IMR-90 (cell line): ENCODE measurements at regions not wholly inside any gene's neighbourhood (a gene's known extent, or its start where the extent isn't known, plus 50 kb on each side); places are given as distances from the start of the nearest gene placed in this dataset.

Experiments used
- ATAC-seq: fragments of 200-7000 bp; cut with Tn5 transposase; 2 replicates; pipeline ENCODE4 v1.9.1; 2020; ENCODE audit warnings: low read depth, mild to moderate bottlenecking, moderate library complexity
- BruUV-seq: library from RNA; stranded (reverse); fragments of 400-500 nt; replicated peaks from 2 replicates; lab custom pipeline; 2021; lab: Mats Ljungman, UMichigan
- CTCF ChIA-PET: fragments of 300-600 bp; formaldehyde crosslinking; extraction: SDS; loops from one replicate; lab custom pipeline; 2021; ENCODE audit warnings: antibody characterized with exemption; lab: Yijun Ruan, JAX
- POLR2A ChIA-PET: fragments of 300-600 bp; sonication (Branson Sonifier 250); formaldehyde crosslinking; loops from one replicate; lab custom pipeline; 2022; ENCODE audit warnings: antibody characterized with exemption; ENCODE audit not compliant: unreplicated experiment; lab: Charles Lee
- DNase-seq: peaks from one replicate; pipeline ENCODE4 v3.0.0; 2013
- H2AFZ ChIP-seq: replicated peaks from 2 replicates; pipeline ENCODE3; 2013; ENCODE audit warnings: low read length, mild to moderate bottlenecking; ENCODE audit not compliant: poor library complexity
- H2AK5ac ChIP-seq: 2 replicates; pipeline ENCODE4 v1.6.1; 2013; ENCODE audit warnings: low read depth, low read length, inconsistent platforms
- H2AK9ac ChIP-seq: replicated peaks from 2 replicates; pipeline ENCODE3; 2013; ENCODE audit warnings: mild to moderate bottlenecking, low read depth, low read length, moderate library complexity; ENCODE audit not compliant: poor library complexity
- H2BK120ac ChIP-seq: 2 replicates; pipeline ENCODE4 v1.6.1; 2013; ENCODE audit warnings: low read depth, low read length, inconsistent platforms
- H2BK15ac ChIP-seq: 3 replicates; pipeline ENCODE4 v1.6.1; 2013; ENCODE audit warnings: low read depth, low read length, inconsistent platforms
- H2BK20ac ChIP-seq: 2 replicates; pipeline ENCODE4 v1.6.1; 2013; ENCODE audit warnings: low read depth, mild to moderate bottlenecking, inconsistent platforms, low read length, moderate library complexity
- H2BK5ac ChIP-seq: 2 replicates; pipeline ENCODE4 v1.6.1; 2013; ENCODE audit warnings: mild to moderate bottlenecking, low read depth, low read length, inconsistent platforms; ENCODE audit not compliant: poor library complexity, severe bottlenecking
- H3K14ac ChIP-seq: replicated peaks from 2 replicates; pipeline ENCODE4 v1.6.1; 2013; ENCODE audit warnings: low read depth, low read length, inconsistent platforms
- H3K18ac ChIP-seq: 2 replicates; pipeline ENCODE4 v1.6.1; 2013; ENCODE audit warnings: low read depth, low read length, control low read depth
- H3K23ac ChIP-seq: 2 replicates; pipeline ENCODE4 v1.6.1; 2013; ENCODE audit warnings: low read depth, low read length, inconsistent platforms
- H3K27ac ChIP-seq: 2 replicates; pipeline ENCODE4 v1.5.1; 2013; ENCODE audit warnings: mild to moderate bottlenecking, control low read depth, low read length; ENCODE audit not compliant: insufficient read depth
- H3K27me3 ChIP-seq: 2 replicates; pipeline ENCODE4 v1.6.1; 2013; ENCODE audit warnings: low read length; ENCODE audit not compliant: control insufficient read depth, insufficient read depth
- H3K36me3 ChIP-seq: 2 replicates; pipeline ENCODE4 v1.6.1; 2013; ENCODE audit warnings: low read length, mixed read lengths; ENCODE audit not compliant: control insufficient read depth, insufficient read depth
- H3K4ac ChIP-seq: 2 replicates; pipeline ENCODE4 v1.6.1; 2013; ENCODE audit warnings: low read depth, low read length, inconsistent platforms
- H3K4me1 ChIP-seq: 2 replicates; pipeline ENCODE4 v1.6.1; 2013; ENCODE audit warnings: low read length, mixed read lengths; ENCODE audit not compliant: control insufficient read depth, insufficient read depth
- H3K4me2 ChIP-seq: 2 replicates; pipeline ENCODE4 v1.6.1; 2013; ENCODE audit warnings: low read depth, mild to moderate bottlenecking, control low read depth, low read length, moderate library complexity
- H3K4me3 ChIP-seq: 2 replicates; pipeline ENCODE4 v1.5.1; 2013; ENCODE audit warnings: low read depth, mild to moderate bottlenecking, control low read depth, low read length, moderate library complexity; ENCODE audit not compliant: insufficient read depth
- H3K56ac ChIP-seq: 2 replicates; pipeline ENCODE4 v1.6.1; 2013; ENCODE audit warnings: low read length, inconsistent platforms; ENCODE audit not compliant: insufficient read depth; ENCODE audit errors: extremely low read depth
- H3K79me1 ChIP-seq, 2 experiments: 2 replicates each; pipeline ENCODE4 v1.6.1; 2013; ENCODE audit warnings: low read length in 2 of 2, inconsistent platforms in 1 of 2, low read depth in 1 of 2
- H3K9ac ChIP-seq: 2 replicates; pipeline ENCODE4 v1.6.1; 2013; ENCODE audit warnings: low read depth, low read length, control low read depth
- H3K9me1 ChIP-seq: 2 replicates; pipeline ENCODE4 v1.6.1; 2013; ENCODE audit warnings: low read length, inconsistent platforms; ENCODE audit not compliant: insufficient read depth
- H3K9me3 ChIP-seq: 2 replicates; pipeline ENCODE4 v1.6.1; 2013; ENCODE audit warnings: low read length; ENCODE audit not compliant: control insufficient read depth, insufficient read depth
- H4K20me1 ChIP-seq: 2 replicates; pipeline ENCODE4 v1.6.1; 2013; ENCODE audit warnings: low read length, inconsistent platforms; ENCODE audit not compliant: insufficient read depth
- H4K5ac ChIP-seq: 2 replicates; pipeline ENCODE4 v1.6.1; 2013; ENCODE audit warnings: mild to moderate bottlenecking, low read depth, low read length, control low read depth
- H4K8ac ChIP-seq, 2 experiments: 2 replicates each; pipeline ENCODE4 v1.6.1; 2013; ENCODE audit warnings: low read depth in 2 of 2, low read length in 2 of 2, control low read depth in 1 of 2, inconsistent platforms in 1 of 2
- H4K91ac ChIP-seq: 2 replicates; pipeline ENCODE4 v1.6.1; 2013; ENCODE audit warnings: low read depth, low read length, inconsistent platforms; ENCODE audit not compliant: insufficient read depth
- BHLHE40 ChIP-seq: fragments of 150-350 bp; IDR thresholded peaks from 2 replicates; pipeline ENCODE4 v1.6.1; 2016; ENCODE audit warnings: mild to moderate bottlenecking, low read depth, low read length
- CEBPB ChIP-seq: IDR thresholded peaks from 2 replicates; pipeline ENCODE4 v1.6.1; 2012; ENCODE audit warnings: low read depth, low read length, improper control_type of control experiment
- CHD1 ChIP-seq: IDR thresholded peaks from 2 replicates; pipeline ENCODE4 v1.6.1; 2012; ENCODE audit warnings: low read depth, low read length, improper control_type of control experiment
- CTCF ChIP-seq: conservative IDR thresholded peaks from 2 replicates; pipeline ENCODE4 v1.5.1; 2012; ENCODE audit warnings: mild to moderate bottlenecking, low read depth, low read length, improper control_type of control experiment
- ELK1 ChIP-seq: fragments of 150-350 bp; IDR thresholded peaks from 2 replicates; pipeline ENCODE4 v1.6.1; 2016; ENCODE audit warnings: low read depth, mild to moderate bottlenecking, low read length, moderate library complexity, borderline replicate concordance
- FOS ChIP-seq: fragments of 150-350 bp; IDR thresholded peaks from 2 replicates; pipeline ENCODE4 v1.6.1; 2016; ENCODE audit warnings: low read depth, low read length
- MAZ ChIP-seq: IDR thresholded peaks from 2 replicates; pipeline ENCODE4 v1.6.1; 2012; ENCODE audit warnings: low read depth, mild to moderate bottlenecking, low read length, improper control_type of control experiment, moderate library complexity, borderline replicate concordance
- NFE2L2 ChIP-seq: fragments of 150-350 bp; IDR thresholded peaks from 2 replicates; pipeline ENCODE4 v1.6.1; 2016; ENCODE audit warnings: low read depth, mild to moderate bottlenecking, low read length
- POLR2A ChIP-seq: IDR thresholded peaks from 2 replicates; pipeline ENCODE4 v1.6.1; 2012; ENCODE audit warnings: mild to moderate bottlenecking, low read depth, low read length
- RAD21 ChIP-seq: IDR thresholded peaks from 2 replicates; pipeline ENCODE4 v1.6.1; 2012; ENCODE audit warnings: low read length, improper control_type of control experiment
- RCOR1 ChIP-seq: IDR thresholded peaks from 2 replicates; pipeline ENCODE4 v1.6.1; 2012; ENCODE audit warnings: mild to moderate bottlenecking, low read length, improper control_type of control experiment; ENCODE audit not compliant: insufficient replicate concordance
- RFX5 ChIP-seq: IDR thresholded peaks from 2 replicates; pipeline ENCODE4 v1.8.0; 2012; ENCODE audit warnings: low read depth, mild to moderate bottlenecking, low read length, moderate library complexity
- SMC3 ChIP-seq: fragments of 150-350 bp; IDR thresholded peaks from 2 replicates; pipeline ENCODE4 v1.6.1; 2016; ENCODE audit warnings: low read depth, mild to moderate bottlenecking, antibody characterized with exemption, low read length, moderate library complexity
- USF2 ChIP-seq: fragments of 150-350 bp; IDR thresholded peaks from 2 replicates; pipeline ENCODE4 v1.6.1; 2017; ENCODE audit warnings: mild to moderate bottlenecking, antibody characterized with exemption, low read length, low read depth
- dilution Hi-C: fragments of 300-500 bp; cut with HindIII; formaldehyde crosslinking; loops from one replicate; pipeline ENCODE4 v1.14.3; 2018; ENCODE audit warnings: low sequenced_read_pairs; ENCODE audit not compliant: unreplicated experiment
- in situ Hi-C: fragments of 300-500 bp; cut with MboI; formaldehyde crosslinking; loops from 3 replicates; pipeline ENCODE4 v1.14.3; 2019; ENCODE audit warnings: low sequenced_read_pairs, inconsistent platforms, mixed read lengths
- intact Hi-C: fragments of 100-400 bp; cut with micrococcal nuclease; formaldehyde crosslinking; loops from 2 replicates; pipeline ENCODE4 v1.10.0; 2022

- no TSS peak for BruUV-seq
- Histone ChIP-seq H2AK9ac (no peak overlapping the region), H2BK5ac (peak overlapping the region; percentile 10), H2BK15ac (no peak overlapping the region), H2BK20ac (peak overlapping the region; percentile 65), H3K4me3 (no peak overlapping the region), H3K4ac (peak overlapping the region; percentile 52; the same call in 1 of the 2 replicates), H3K9me3 (no peaks in the 10 kb centered on the region), H4K20me1 (no peaks in the 10 kb centered on the region), H4K5ac (peak overlapping the region; percentile 5; the same call in 1 of the 2 replicates), H3K27ac (no peak overlapping the region), H3K18ac (peak overlapping the region; percentile 31; the same call in 1 of the 2 replicates), H2AFZ (no peak overlapping the region), H3K23ac (peak overlapping the region; percentile 12; the same call in 1 of the 2 replicates), H3K4me1 (peaks cover 11% of the 10 kb centered on the region), H4K8ac (peak overlapping the region in 1 of 2 experiments; percentile 25; a peak in 1 of 4 replicates), H2BK120ac (peak overlapping the region; percentile 9; the same call in 1 of the 2 replicates), H3K9me1 (peaks cover 8% of the 10 kb centered on the region; the same call in 1 of the 2 replicates), H3K79me1 (no peaks in the 10 kb centered on the region), H3K14ac (peak overlapping the region; percentile 66; the same call in 1 of the 2 replicates), H3K56ac (no peak overlapping the region), H2AK5ac (no peak overlapping the region), H3K9ac (no peak overlapping the region), H3K27me3 (no peaks in the 10 kb centered on the region), H3K36me3 (no peaks in the 10 kb centered on the region), H3K4me2 (peak overlapping the region; percentile 7; the same call in 1 of the 2 replicates), H4K91ac (no peak overlapping the region)
- dilution Hi-C loops (no loop called here), in situ Hi-C loops (no loop called here), intact Hi-C loops (no loop called here)
- TF ChIP-seq FOS = no peak
- no peak for TF ChIP-seq SMC3
- no peak for TF ChIP-seq RCOR1
- TF ChIP-seq RFX5 = no peak
- no peak; the same call in 1 of the 2 replicates for TF ChIP-seq BHLHE40
- no peak for TF ChIP-seq CTCF
- no peak for TF ChIP-seq POLR2A
- TF ChIP-seq ELK1 = no peak
- no peak for TF ChIP-seq CEBPB
- no peak for TF ChIP-seq NFE2L2
- TF ChIP-seq CHD1 = no peak
- TF ChIP-seq USF2 = no peak
- no peak for TF ChIP-seq RAD21
- no peak for TF ChIP-seq MAZ
- ATAC-seq = peak; percentile 52
- POLR2A ChIA-PET = no interaction called here
- CTCF ChIA-PET = no interaction called here
- peak; percentile 52 for DNase-seq
Measured at GRCh38 chr3:70832834-70833205, 520.4 kb upstream of the MDFIC2 start.
